GM12878 (cell line): ENCODE measurements at regions not wholly inside any gene's neighbourhood (a gene's known extent, or its start where the extent isn't known, plus 50 kb on each side); places are given as distances from the start of the nearest gene placed in this dataset.

Experiments
- ATAC-seq: fragments of 200-7000 bp; cut with Tn5 transposase; 3 replicates; pipeline ENCODE4 v1.9.1; 2020; ENCODE audit warnings: mild to moderate bottlenecking, moderate library complexity
- BruUV-seq: library from RNA; stranded (reverse); fragments of 400-500 nt; replicated peaks from 2 replicates; lab custom pipeline; 2021; lab: Mats Ljungman, UMichigan
- CTCF ChIA-PET: fragments of 300-600 bp; sonication (Branson Sonifier 250); formaldehyde crosslinking; extraction: SDS; loops from one replicate; lab custom pipeline; 2021; ENCODE audit warnings: inconsistent platforms; lab: Yijun Ruan, JAX
- POLR2A ChIA-PET: fragments of 350-600 bp; formaldehyde crosslinking; extraction: SDS; loops from one replicate; lab custom pipeline; 2021; ENCODE audit warnings: inconsistent platforms; lab: Charles Lee
- RAD21 ChIA-PET: fragments of 300-600 bp; sonication (Branson Sonifier 250); formaldehyde crosslinking; loops from one replicate; lab custom pipeline; 2023; ENCODE audit warnings: antibody characterized with exemption; ENCODE audit not compliant: unreplicated experiment; lab: Charles Lee
- SMC1A ChIA-PET: fragments of 300-600 bp; sonication (Branson Sonifier 250); formaldehyde crosslinking; loops from one replicate; lab custom pipeline; 2023; ENCODE audit not compliant: unreplicated experiment, uncharacterized antibody; lab: Charles Lee
- DNase-seq: peaks from one replicate; pipeline ENCODE4 v3.0.0-alpha.2; 2011; ENCODE audit warnings: low read depth, low spot score
- FAIRE-seq: peaks from 3 replicates; lab custom pipeline; 2011; peaks lifted over from hg19 to GRCh38; lab: Jason Lieb, UNC
- H2AFZ ChIP-seq: 2 replicates; pipeline ENCODE4 v1.6.0; 2011; ENCODE audit warnings: low read depth, low read length, control low read depth; ENCODE audit not compliant: control insufficient read depth
- H3K27ac ChIP-seq: 2 replicates; pipeline ENCODE4 v1.5.1; 2011; ENCODE audit warnings: control low read depth; ENCODE audit not compliant: control insufficient read depth, insufficient read depth
- H3K27me3 ChIP-seq, 2 experiments: replicated peaks in 1 of 2; 2 replicates each; pipeline versions ENCODE4 v1.6.0 to v1.6.1; 2011; ENCODE audit warnings: low read length in 1 of 2; ENCODE audit not compliant: control insufficient read depth in 2 of 2, insufficient read depth in 2 of 2
- H3K36me3 ChIP-seq, 2 experiments: 2 replicates each; pipeline ENCODE4 v1.5.1; 2011; ENCODE audit warnings: low read length in 1 of 2; ENCODE audit not compliant: control insufficient read depth in 2 of 2, insufficient read depth in 2 of 2
- H3K4me1 ChIP-seq: 2 replicates; pipeline ENCODE4 v1.6.1; 2011; ENCODE audit warnings: mild to moderate bottlenecking, low read length, moderate library complexity, mixed read lengths; ENCODE audit not compliant: control insufficient read depth, insufficient read depth
- H3K4me2 ChIP-seq: 2 replicates; pipeline ENCODE4 v1.6.0; 2011; ENCODE audit warnings: control low read depth; ENCODE audit not compliant: control insufficient read depth, insufficient read depth
- H3K4me3 ChIP-seq: fragments of 200-600 bp; sonication (generic); 2 replicates; pipeline ENCODE4 v1.5.1; 2016
- H3K79me2 ChIP-seq: 2 replicates; pipeline ENCODE4 v1.6.0; 2011; ENCODE audit warnings: low read length; ENCODE audit not compliant: control insufficient read depth, insufficient read depth
- H3K9ac ChIP-seq: 2 replicates; pipeline ENCODE4 v1.8.0; 2011; ENCODE audit warnings: low read length, control low read depth, mixed read lengths; ENCODE audit not compliant: control insufficient read depth, insufficient read depth
- H3K9me3 ChIP-seq: replicated peaks from 3 replicates; pipeline ENCODE4 v1.5.1; 2011; ENCODE audit warnings: mild to moderate bottlenecking, low read length; ENCODE audit not compliant: control insufficient read depth, insufficient read depth
- H4K20me1 ChIP-seq: 2 replicates; pipeline ENCODE4 v1.6.0; 2011; ENCODE audit not compliant: control insufficient read depth, insufficient read depth
- BACH1 ChIP-seq: fragments of 450-650 bp; IDR thresholded peaks from 2 replicates; pipeline ENCODE4 v1.6.1; 2017; ENCODE audit warnings: mild to moderate bottlenecking, borderline replicate concordance
- CREM ChIP-seq: IDR thresholded peaks from 2 replicates; pipeline ENCODE4 v1.6.1; 2014; ENCODE audit warnings: antibody characterized with exemption, low read depth
- ESRRA ChIP-seq: IDR thresholded peaks from 2 replicates; pipeline ENCODE4 v1.6.1; 2012; ENCODE audit warnings: mild to moderate bottlenecking, low read length, improper control_type of control experiment
- HDGF ChIP-seq: fragments of 450-650 bp; IDR thresholded peaks from 2 replicates; pipeline ENCODE4 v1.6.1; 2016; ENCODE audit warnings: antibody characterized with exemption
- JUND ChIP-seq: IDR thresholded peaks from 2 replicates; pipeline ENCODE4 v1.6.1; 2012; ENCODE audit warnings: low read depth, mild to moderate bottlenecking, low read length, improper control_type of control experiment, moderate library complexity
- SPI1 ChIP-seq: IDR thresholded peaks from 2 replicates; pipeline ENCODE4 v1.6.1; 2011; ENCODE audit warnings: low read depth, mild to moderate bottlenecking, low read length, moderate library complexity, borderline replicate concordance; ENCODE audit not compliant: insufficient read depth
- TAF1 ChIP-seq: IDR thresholded peaks from 2 replicates; pipeline ENCODE4 v1.6.1; 2011; ENCODE audit warnings: mild to moderate bottlenecking, low read depth, low read length, borderline replicate concordance
- ZNF217 ChIP-seq: fragments of 450-650 bp; IDR thresholded peaks from 2 replicates; pipeline ENCODE4 v1.6.1; 2017; ENCODE audit warnings: antibody characterized with exemption, mild to moderate bottlenecking
- ZSCAN29 ChIP-seq: fragments of 450-650 bp; IDR thresholded peaks from 2 replicates; pipeline ENCODE4 v1.6.1; 2017; ENCODE audit warnings: mild to moderate bottlenecking, moderate library complexity
- in situ Hi-C: fragments of 300-500 bp; cut with MboI; formaldehyde crosslinking; loops from 9 replicates; pipeline ENCODE4 v1.14.3; 2018; ENCODE audit warnings: mixed read lengths
- intact Hi-C: fragments of 100-400 bp; cut with micrococcal nuclease; formaldehyde crosslinking; loops from one replicate; pipeline ENCODE4 v1.14.2; 2022; ENCODE audit not compliant: unreplicated experiment
- TF ChIP-seq, protein P1 (sequence below): fragments of 450-650 bp; IDR thresholded peaks from 2 replicates; pipeline ENCODE4 v1.6.1; 2017; ENCODE audit warnings: low read depth, mild to moderate bottlenecking, moderate library complexity
- TF ChIP-seq, protein P2 (sequence below): fragments of 450-650 bp; IDR thresholded peaks from 2 replicates; pipeline ENCODE4 v1.6.1; 2017; ENCODE audit warnings: antibody characterized with exemption, mild to moderate bottlenecking, moderate library complexity
- TF ChIP-seq, protein P3 (sequence below): fragments of 450-650 bp; formaldehyde crosslinking; IDR thresholded peaks from 2 replicates; pipeline ENCODE4 v1.4.0; 2020; ENCODE audit warnings: mild to moderate bottlenecking, moderate library complexity
- TF ChIP-seq, protein P4 (sequence below): IDR thresholded peaks from 2 replicates; pipeline ENCODE4 v1.6.1; 2012; ENCODE audit warnings: low read length, inconsistent platforms

DNA sequence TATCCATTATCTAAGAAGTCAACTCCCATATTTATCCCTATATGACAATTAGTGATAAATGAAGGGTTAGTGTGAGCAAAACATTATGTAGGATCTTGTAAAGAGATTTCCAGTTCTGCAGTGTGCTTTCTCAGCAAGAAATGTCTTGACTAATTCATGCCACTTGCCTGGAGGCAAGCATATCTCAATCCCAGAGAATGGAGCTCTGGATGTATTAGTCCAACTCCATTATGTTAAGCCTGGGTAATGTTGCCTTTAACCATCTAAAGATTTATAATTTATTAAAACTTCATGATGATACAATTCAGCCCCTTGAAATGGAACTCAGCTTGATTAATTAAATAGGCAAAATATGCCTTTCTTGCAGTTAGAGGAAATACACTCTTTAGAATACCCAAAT, 1079.9 kb upstream of the LRRTM3 start:
- H3K79me2 ChIP-seq, result no peaks in the 10 kb centered on the region
- no peak overlapping the region for H3K4me3 ChIP-seq
- H3K4me2 ChIP-seq, result no peak overlapping the region
- ATAC-seq, result no peak
- H3K9me3 ChIP-seq, result no peaks in the 10 kb centered on the region; the same call in 2 of the 3 replicates
- H2AFZ ChIP-seq, result no peak overlapping the region
- H3K9ac ChIP-seq, result no peak overlapping the region
- no peaks in the 10 kb centered on the region for H3K27me3 ChIP-seq
- H4K20me1 ChIP-seq, result no peaks in the 10 kb centered on the region
- SMC1A ChIA-PET, result interaction anchor here (0.9 to 1.5 kb wide), 3 partner anchors 15 to 30 kb away, joined by 3 to 4 read pairs (median 3); no protein-coding TSS in a partner anchor
- intact Hi-C loops (loop anchor here (5.0 kb wide), 1 partner anchor 41 kb away; no protein-coding TSS in a partner anchor), in situ Hi-C loops (no loop called here)
- CTCF ChIA-PET, result interaction anchor here (1.5 kb wide), 1 partner anchor 27 kb away, joined by 3 read pairs; no protein-coding TSS in a partner anchor
- BruUV-seq, result no TSS peak
- DNase-seq, result no peak
- POLR2A ChIA-PET, result no interaction called here
- no peaks in the 10 kb centered on the region for H3K4me1 ChIP-seq
- RAD21 ChIA-PET, result interaction anchor here (1.2 kb wide), 1 partner anchor 40 kb away, joined by 3 read pairs; no protein-coding TSS in a partner anchor
- H3K27ac ChIP-seq, result no peak overlapping the region
- FAIRE-seq, result no peak
- no peaks in the 10 kb centered on the region for H3K36me3 ChIP-seq
- TF ChIP-seq, protein P1, sequence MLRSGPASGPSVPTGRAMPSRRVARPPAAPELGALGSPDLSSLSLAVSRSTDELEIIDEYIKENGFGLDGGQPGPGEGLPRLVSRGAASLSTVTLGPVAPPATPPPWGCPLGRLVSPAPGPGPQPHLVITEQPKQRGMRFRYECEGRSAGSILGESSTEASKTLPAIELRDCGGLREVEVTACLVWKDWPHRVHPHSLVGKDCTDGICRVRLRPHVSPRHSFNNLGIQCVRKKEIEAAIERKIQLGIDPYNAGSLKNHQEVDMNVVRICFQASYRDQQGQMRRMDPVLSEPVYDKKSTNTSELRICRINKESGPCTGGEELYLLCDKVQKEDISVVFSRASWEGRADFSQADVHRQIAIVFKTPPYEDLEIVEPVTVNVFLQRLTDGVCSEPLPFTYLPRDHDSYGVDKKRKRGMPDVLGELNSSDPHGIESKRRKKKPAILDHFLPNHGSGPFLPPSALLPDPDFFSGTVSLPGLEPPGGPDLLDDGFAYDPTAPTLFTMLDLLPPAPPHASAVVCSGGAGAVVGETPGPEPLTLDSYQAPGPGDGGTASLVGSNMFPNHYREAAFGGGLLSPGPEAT, result no peak
- TF ChIP-seq ESRRA (no peak), ZSCAN29 (no peak), HDGF (no peak), CREM (no peak), SPI1 (no peak), TAF1 (no peak), JUND (no peak), ZNF217 (no peak), BACH1 (no peak)
- TF ChIP-seq, protein P2, sequence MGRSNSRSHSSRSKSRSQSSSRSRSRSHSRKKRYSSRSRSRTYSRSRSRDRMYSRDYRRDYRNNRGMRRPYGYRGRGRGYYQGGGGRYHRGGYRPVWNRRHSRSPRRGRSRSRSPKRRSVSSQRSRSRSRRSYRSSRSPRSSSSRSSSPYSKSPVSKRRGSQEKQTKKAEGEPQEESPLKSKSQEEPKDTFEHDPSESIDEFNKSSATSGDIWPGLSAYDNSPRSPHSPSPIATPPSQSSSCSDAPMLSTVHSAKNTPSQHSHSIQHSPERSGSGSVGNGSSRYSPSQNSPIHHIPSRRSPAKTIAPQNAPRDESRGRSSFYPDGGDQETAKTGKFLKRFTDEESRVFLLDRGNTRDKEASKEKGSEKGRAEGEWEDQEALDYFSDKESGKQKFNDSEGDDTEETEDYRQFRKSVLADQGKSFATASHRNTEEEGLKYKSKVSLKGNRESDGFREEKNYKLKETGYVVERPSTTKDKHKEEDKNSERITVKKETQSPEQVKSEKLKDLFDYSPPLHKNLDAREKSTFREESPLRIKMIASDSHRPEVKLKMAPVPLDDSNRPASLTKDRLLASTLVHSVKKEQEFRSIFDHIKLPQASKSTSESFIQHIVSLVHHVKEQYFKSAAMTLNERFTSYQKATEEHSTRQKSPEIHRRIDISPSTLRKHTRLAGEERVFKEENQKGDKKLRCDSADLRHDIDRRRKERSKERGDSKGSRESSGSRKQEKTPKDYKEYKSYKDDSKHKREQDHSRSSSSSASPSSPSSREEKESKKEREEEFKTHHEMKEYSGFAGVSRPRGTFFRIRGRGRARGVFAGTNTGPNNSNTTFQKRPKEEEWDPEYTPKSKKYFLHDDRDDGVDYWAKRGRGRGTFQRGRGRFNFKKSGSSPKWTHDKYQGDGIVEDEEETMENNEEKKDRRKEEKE, result no peak
- TF ChIP-seq, protein P3, sequence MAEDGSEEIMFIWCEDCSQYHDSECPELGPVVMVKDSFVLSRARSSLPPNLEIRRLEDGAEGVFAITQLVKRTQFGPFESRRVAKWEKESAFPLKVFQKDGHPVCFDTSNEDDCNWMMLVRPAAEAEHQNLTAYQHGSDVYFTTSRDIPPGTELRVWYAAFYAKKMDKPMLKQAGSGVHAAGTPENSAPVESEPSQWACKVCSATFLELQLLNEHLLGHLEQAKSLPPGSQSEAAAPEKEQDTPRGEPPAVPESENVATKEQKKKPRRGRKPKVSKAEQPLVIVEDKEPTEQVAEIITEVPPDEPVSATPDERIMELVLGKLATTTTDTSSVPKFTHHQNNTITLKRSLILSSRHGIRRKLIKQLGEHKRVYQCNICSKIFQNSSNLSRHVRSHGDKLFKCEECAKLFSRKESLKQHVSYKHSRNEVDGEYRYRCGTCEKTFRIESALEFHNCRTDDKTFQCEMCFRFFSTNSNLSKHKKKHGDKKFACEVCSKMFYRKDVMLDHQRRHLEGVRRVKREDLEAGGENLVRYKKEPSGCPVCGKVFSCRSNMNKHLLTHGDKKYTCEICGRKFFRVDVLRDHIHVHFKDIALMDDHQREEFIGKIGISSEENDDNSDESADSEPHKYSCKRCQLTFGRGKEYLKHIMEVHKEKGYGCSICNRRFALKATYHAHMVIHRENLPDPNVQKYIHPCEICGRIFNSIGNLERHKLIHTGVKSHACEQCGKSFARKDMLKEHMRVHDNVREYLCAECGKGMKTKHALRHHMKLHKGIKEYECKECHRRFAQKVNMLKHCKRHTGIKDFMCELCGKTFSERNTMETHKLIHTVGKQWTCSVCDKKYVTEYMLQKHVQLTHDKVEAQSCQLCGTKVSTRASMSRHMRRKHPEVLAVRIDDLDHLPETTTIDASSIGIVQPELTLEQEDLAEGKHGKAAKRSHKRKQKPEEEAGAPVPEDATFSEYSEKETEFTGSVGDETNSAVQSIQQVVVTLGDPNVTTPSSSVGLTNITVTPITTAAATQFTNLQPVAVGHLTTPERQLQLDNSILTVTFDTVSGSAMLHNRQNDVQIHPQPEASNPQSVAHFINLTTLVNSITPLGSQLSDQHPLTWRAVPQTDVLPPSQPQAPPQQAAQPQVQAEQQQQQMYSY (CRISPR knock-in tag), result no peak
- TF ChIP-seq, protein P4, sequence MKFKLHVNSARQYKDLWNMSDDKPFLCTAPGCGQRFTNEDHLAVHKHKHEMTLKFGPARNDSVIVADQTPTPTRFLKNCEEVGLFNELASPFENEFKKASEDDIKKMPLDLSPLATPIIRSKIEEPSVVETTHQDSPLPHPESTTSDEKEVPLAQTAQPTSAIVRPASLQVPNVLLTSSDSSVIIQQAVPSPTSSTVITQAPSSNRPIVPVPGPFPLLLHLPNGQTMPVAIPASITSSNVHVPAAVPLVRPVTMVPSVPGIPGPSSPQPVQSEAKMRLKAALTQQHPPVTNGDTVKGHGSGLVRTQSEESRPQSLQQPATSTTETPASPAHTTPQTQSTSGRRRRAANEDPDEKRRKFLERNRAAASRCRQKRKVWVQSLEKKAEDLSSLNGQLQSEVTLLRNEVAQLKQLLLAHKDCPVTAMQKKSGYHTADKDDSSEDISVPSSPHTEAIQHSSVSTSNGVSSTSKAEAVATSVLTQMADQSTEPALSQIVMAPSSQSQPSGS, result no peak
